Sciatic nerve (tissue), 2 donors: ENCODE measurements at regions not wholly inside any gene's neighbourhood (a gene's known extent, or its start where the extent isn't known, plus 50 kb on each side); places are given as distances from the start of the nearest gene placed in this dataset.

Experiments
- ATAC-seq: fragments of 200-7000 bp; cut with Tn5 transposase; one replicate; pipeline ENCODE4 v1.9.1; 2020; ENCODE audit warnings: mild to moderate bottlenecking, moderate library complexity
- DNase-seq: peaks from one replicate; pipeline ENCODE4 v3.0.0-alpha.2; 2020; ENCODE audit warnings: low spot score
- intact Hi-C: fragments of 100-400 bp; cut with DNase I; formaldehyde crosslinking; loops from one replicate; pipeline ENCODE4 v1.14.2; 2022
- donor health status: DM: no; HTN: no; CAD: no.
- donor health status: DM: no; HTN: no; CAD: no.

- ATAC-seq = no peak
- DNase-seq = no peak
Observed at GRCh38 chr3:139288266-139288821, 55.5 kb upstream of the MRPS22 start.

GRCh38 chr3:139289860-139290524 is 53.8 kb upstream of the MRPS22 start:
- ATAC-seq = no peak
- DNase-seq = no peak
- intact Hi-C loops = no loop called here

More at GRCh38 chr3:139288266-139288821, 55.5 kb upstream of the MRPS22 start:
- intact Hi-C loops = no loop called here

- DNase-seq = no peak
- no peak for ATAC-seq
- intact Hi-C loops = no loop called here
Observed at GRCh38 chr3:139291276-139292051, 52.4 kb upstream of the MRPS22 start.

- intact Hi-C loops = no loop called here
- no peak for DNase-seq
- no peak for ATAC-seq
Observed at GRCh38 chr3:139292192-139292591, 51.6 kb upstream of the MRPS22 start.

- DNase-seq = no peak
- intact Hi-C loops = no loop called here
- no peak for ATAC-seq
Observed at GRCh38 chr3:139292711-139293664, 50.8 kb upstream of the MRPS22 start.

GRCh38 chr3:139293665-139294023 is 50.2 kb upstream of the MRPS22 start:
- DNase-seq (no peak), ATAC-seq (no peak)
- intact Hi-C loops = no loop called here
